GM12892 (cell line): ENCODE measurements at regions not wholly inside any gene's neighbourhood (a gene's known extent, or its start where the extent isn't known, plus 50 kb on each side); places are given as distances from the start of the nearest gene placed in this dataset.

Source experiments
- DNase-seq: peaks from one replicate; pipeline ENCODE4 v3.0.0; 2011; ENCODE audit not compliant: insufficient read length
- FAIRE-seq: peaks from 2 replicates; lab custom pipeline; 2011; peaks lifted over from hg19 to GRCh38; lab: Jason Lieb, UNC
- POLR2A ChIP-seq: IDR thresholded peaks from 2 replicates; pipeline ENCODE4 v1.6.1; 2011; ENCODE audit warnings: low read depth, low read length, control low read depth
- POLR2AphosphoS5 ChIP-seq: IDR thresholded peaks from 2 replicates; pipeline ENCODE4 v1.6.1; 2011; ENCODE audit warnings: low read depth, low read length, control low read depth
- TAF1 ChIP-seq: IDR thresholded peaks from 2 replicates; pipeline ENCODE4 v1.6.1; 2011; ENCODE audit warnings: low read depth, mild to moderate bottlenecking, control low read depth, low read length, borderline replicate concordance

GRCh38 chr2:19439081-19439480, 80.7 kb upstream of the OSR1 start:
- no peak for DNase-seq
- FAIRE-seq = no peak
- TF ChIP-seq POLR2A (no peak), POLR2AphosphoS5 (no peak), TAF1 (no peak)

GRCh38 chr2:19435815-19436214, 77.4 kb upstream of the OSR1 start:
- TF ChIP-seq TAF1 (no peak), POLR2A (no peak), POLR2AphosphoS5 (no peak)
- DNase-seq (no peak), FAIRE-seq (no peak)

GRCh38 chr2:19434413-19434812, 76.0 kb upstream of the OSR1 start:
- no peak for FAIRE-seq
- no peak for TF ChIP-seq POLR2AphosphoS5
- no peak for TF ChIP-seq POLR2A
- TF ChIP-seq TAF1 = no peak
- DNase-seq = no peak

- DNase-seq = no peak
- TF ChIP-seq POLR2AphosphoS5 (no peak), POLR2A (no peak), TAF1 (no peak)
- FAIRE-seq = no peak
Measured at GRCh38 chr2:19426941-19427340, 68.5 kb upstream of the OSR1 start.

GRCh38 chr2:19426144-19426543, 67.7 kb upstream of the OSR1 start:
- TF ChIP-seq POLR2A = no peak
- no peak for TF ChIP-seq POLR2AphosphoS5
- TF ChIP-seq TAF1 = no peak
- FAIRE-seq = no peak
- no peak for DNase-seq

- no peak for FAIRE-seq
- TF ChIP-seq TAF1 = no peak
- no peak for TF ChIP-seq POLR2A
- TF ChIP-seq POLR2AphosphoS5 = no peak
- no peak for DNase-seq
Measured at GRCh38 chr2:19425419-19425818, 67.0 kb upstream of the OSR1 start.

- FAIRE-seq = no peak
- no peak for DNase-seq
- no peak for TF ChIP-seq POLR2A
- TF ChIP-seq POLR2AphosphoS5 = no peak
- TF ChIP-seq TAF1 = no peak
Measured at GRCh38 chr2:19419211-19419880, 60.9 kb upstream of the OSR1 start.

GRCh38 chr2:19416784-19417684, 58.6 kb upstream of the OSR1 start:
- DNase-seq = no peak
- FAIRE-seq = no peak
- TF ChIP-seq TAF1 (no peak), POLR2A (no peak), POLR2AphosphoS5 (no peak)

- DNase-seq (no peak), FAIRE-seq (no peak)
- TF ChIP-seq POLR2A = no peak
Measured at GRCh38 chr2:19416083-19416482, 57.7 kb upstream of the OSR1 start.

- FAIRE-seq = no peak
- TF ChIP-seq TAF1 (no peak), POLR2A (no peak), POLR2AphosphoS5 (no peak)
Measured at GRCh38 chr2:19409046-19409445, 50.6 kb upstream of the OSR1 start.

GRCh38 chr2:19408592-19408991, 50.2 kb upstream of the OSR1 start:
- FAIRE-seq (no peak), DNase-seq (no peak)
- TF ChIP-seq POLR2AphosphoS5 (no peak), POLR2A (no peak), TAF1 (no peak)

More at GRCh38 chr2:19409046-19409445, 50.6 kb upstream of the OSR1 start:
- DNase-seq = no peak
